Tibial nerve (tissue), 4 donors: ENCODE measurements at regions not wholly inside any gene's neighbourhood (a gene's known extent, or its start where the extent isn't known, plus 50 kb on each side); places are given as distances from the start of the nearest gene placed in this dataset.

Source experiments
- DNase-seq, 2 donors: peaks; one replicate each; pipeline ENCODE4 v3.0.0-alpha.2; 2019; ENCODE audit warnings: low spot score in 2 of 2
- H3K27ac ChIP-seq, 4 donors: fragments of 200-600 bp; sonication (generic) in 3 of 4; one replicate each; pipeline ENCODE4 v1.5.1; 2017 to 2019; ENCODE audit warnings: mild to moderate bottlenecking in 1 of 4
- H3K27me3 ChIP-seq, 2 donors: fragments of 200-600 bp; sonication (generic) in 1 of 2; one replicate each; pipeline versions ENCODE4 v1.5.1 to v1.6.0; 2017 to 2019
- H3K36me3 ChIP-seq, 3 donors: fragments of 200-600 bp; sonication (generic); one replicate each; pipeline ENCODE4 v1.5.1; 2018 to 2019
- H3K4me1 ChIP-seq, 4 donors: fragments of 200-600 bp; sonication (generic) in 3 of 4; one replicate each; pipeline ENCODE4 v1.5.1; 2017 to 2019
- H3K4me3 ChIP-seq, 4 donors: fragments of 200-600 bp; sonication (generic) in 3 of 4; one replicate each; pipeline ENCODE4 v1.5.1; 2017 to 2019; ENCODE audit warnings: mild to moderate bottlenecking in 1 of 4, moderate library complexity in 1 of 4
- H3K9me3 ChIP-seq, 4 donors: fragments of 200-600 bp; sonication (generic) in 3 of 4; one replicate each; pipeline ENCODE4 v1.5.1; 2017 to 2019
- CTCF ChIP-seq, 5 experiments: fragments of 200-600 bp in 3 of 5; fragments of 450-650 bp in 2 of 5; sonication (generic) in 3 of 5; IDR thresholded peaks; one replicate each; pipeline ENCODE4 v1.5.1; 2016 to 2019; ENCODE audit warnings: antibody characterized with exemption in 5 of 5, mild to moderate bottlenecking in 3 of 5, moderate library complexity in 2 of 5
- EP300 ChIP-seq, 2 donors: sonication (generic); formaldehyde crosslinking; IDR thresholded peaks; one replicate each; pipeline ENCODE4 v1.6.1; 2017; ENCODE audit warnings: antibody characterized with exemption in 2 of 2, mild to moderate bottlenecking in 1 of 2
- POLR2A ChIP-seq, 2 donors: fragments of 450-650 bp; IDR thresholded peaks; one replicate each; pipeline ENCODE4 v1.6.1; 2017; ENCODE audit warnings: antibody characterized with exemption in 2 of 2, mild to moderate bottlenecking in 2 of 2, moderate library complexity in 2 of 2
- WGBS, 2 donors: methylation state at CpG; one replicate each; pipeline ENCODE4 v1.1.5; 2018; 5-methylcytosine and 5-hydroxymethylcytosine counted together

GRCh38 chr18:30583768-30584167 lies 458.8 kb downstream of the DSC3 start:
- DNase-seq: no peak
- Histone ChIP-seq H3K4me1 (no peaks in the 10 kb centered on the region), H3K4me3 (no peak overlapping the region), H3K27ac (no peak overlapping the region), H3K9me3 (no peaks in the 10 kb centered on the region), H3K27me3 (no peaks in the 10 kb centered on the region), H3K36me3 (no peaks in the 10 kb centered on the region)
- 48 to 81% methylated on average over 1 of the region's 1 CpG for WGBS, 2 donors
- no peak for TF ChIP-seq POLR2A (IDR thresholded peaks at IDR 0.05)
- no peak for TF ChIP-seq EP300 (IDR thresholded peaks at IDR 0.05)
- no peak for TF ChIP-seq CTCF (IDR thresholded peaks at IDR 0.05)

GRCh38 chr18:30582078-30582477 lies 460.5 kb downstream of the DSC3 start:
- no peak overlapping the region for H3K27ac ChIP-seq
- H3K9me3 ChIP-seq: no peaks in the 10 kb centered on the region
- no peaks in the 10 kb centered on the region for H3K4me1 ChIP-seq
- no peaks in the 10 kb centered on the region for H3K27me3 ChIP-seq
- no peak for DNase-seq
- WGBS, 2 donors: 84 to 92% methylated on average over 3 of the region's 3 CpGs
- TF ChIP-seq CTCF (IDR thresholded peaks at IDR 0.05) (no peak), POLR2A (IDR thresholded peaks at IDR 0.05) (no peak), EP300 (IDR thresholded peaks at IDR 0.05) (no peak)
- H3K4me3 ChIP-seq: no peak overlapping the region
- H3K36me3 ChIP-seq: no peaks in the 10 kb centered on the region

- Histone ChIP-seq H3K4me1 (no peaks in the 10 kb centered on the region), H3K27me3 (no peaks in the 10 kb centered on the region), H3K36me3 (no peaks in the 10 kb centered on the region), H3K4me3 (no peak overlapping the region), H3K9me3 (no peaks in the 10 kb centered on the region), H3K27ac (no peak overlapping the region)
- no peak for TF ChIP-seq CTCF (IDR thresholded peaks at IDR 0.05)
- TF ChIP-seq EP300 (IDR thresholded peaks at IDR 0.05): no peak
- TF ChIP-seq POLR2A (IDR thresholded peaks at IDR 0.05): no peak
- WGBS, 2 donors: 72 to 77% methylated on average over 2 of the region's 2 CpGs
- no peak for DNase-seq
Measured at GRCh38 chr18:30578707-30579106, 463.8 kb downstream of the DSC3 start.

- no peaks in the 10 kb centered on the region for H3K36me3 ChIP-seq
- no peak overlapping the region for H3K27ac ChIP-seq
- no peak overlapping the region for H3K4me3 ChIP-seq
- no peak for TF ChIP-seq EP300 (IDR thresholded peaks at IDR 0.05)
- TF ChIP-seq POLR2A (IDR thresholded peaks at IDR 0.05): no peak
- TF ChIP-seq CTCF (IDR thresholded peaks at IDR 0.05): no peak
- H3K9me3 ChIP-seq: no peaks in the 10 kb centered on the region
- 75 to 92% methylated on average over 2 of the region's 2 CpGs for WGBS, 2 donors
- no peaks in the 10 kb centered on the region for H3K4me1 ChIP-seq
- no peak for DNase-seq
- no peaks in the 10 kb centered on the region for H3K27me3 ChIP-seq
Measured at GRCh38 chr18:30572214-30572613, 470.3 kb downstream of the DSC3 start.

- no peak for DNase-seq
- TF ChIP-seq CTCF (IDR thresholded peaks at IDR 0.05): no peak
- H3K27ac ChIP-seq: no peak overlapping the region
- no peaks in the 10 kb centered on the region for H3K36me3 ChIP-seq
- H3K4me1 ChIP-seq: no peaks in the 10 kb centered on the region
- no peaks in the 10 kb centered on the region for H3K27me3 ChIP-seq
- 80% methylated on average over 5 of the region's 5 CpGs for WGBS, 2 donors
- no peak overlapping the region for H3K4me3 ChIP-seq
- H3K9me3 ChIP-seq: no peaks in the 10 kb centered on the region
Measured at GRCh38 chr18:30568333-30568732, 474.2 kb downstream of the DSC3 start.
